NCI-H1417 (cell line): ENCODE measurements at regions not wholly inside any gene's neighbourhood (a gene's known extent, or its start where the extent isn't known, plus 50 kb on each side); places are given as distances from the start of the nearest gene placed in this dataset.
"Not testable (repeated sequence)": the region's sequence is repeated elsewhere in the genome, so short reads cannot be mapped to it uniquely, and the experiment has no call there.

Source experiments
- DNase-seq, 3 experiments: peaks; one replicate each; lab custom pipeline; 2025; lab: John Stamatoyannopoulos, UW

- no peak for DNase-seq
These were observed 52.3 kb upstream of the PTPN12 start for GRCh38 chr7:77484785-77485184.

DNA sequence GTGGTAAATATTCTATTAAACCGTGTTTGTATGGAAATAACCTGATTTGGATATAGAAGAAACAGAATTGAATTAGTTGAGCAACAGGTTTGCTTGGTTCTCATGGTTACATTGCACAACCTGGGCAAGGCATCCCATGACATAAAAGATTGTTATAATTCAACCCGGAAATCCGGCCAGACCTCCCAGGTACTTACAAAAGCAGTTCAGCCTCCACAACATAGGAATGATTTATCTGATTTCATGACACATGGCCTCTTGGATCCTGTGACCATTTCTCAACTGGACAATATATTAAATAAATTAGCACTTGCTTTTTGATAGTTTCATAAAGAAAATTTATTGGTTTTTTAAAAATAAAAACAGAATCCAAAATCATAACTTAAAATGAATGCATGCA, 55.1 kb upstream of the PTPN12 start:
- DNase-seq = peak in 1 of 3 experiments; percentile 28

DNA sequence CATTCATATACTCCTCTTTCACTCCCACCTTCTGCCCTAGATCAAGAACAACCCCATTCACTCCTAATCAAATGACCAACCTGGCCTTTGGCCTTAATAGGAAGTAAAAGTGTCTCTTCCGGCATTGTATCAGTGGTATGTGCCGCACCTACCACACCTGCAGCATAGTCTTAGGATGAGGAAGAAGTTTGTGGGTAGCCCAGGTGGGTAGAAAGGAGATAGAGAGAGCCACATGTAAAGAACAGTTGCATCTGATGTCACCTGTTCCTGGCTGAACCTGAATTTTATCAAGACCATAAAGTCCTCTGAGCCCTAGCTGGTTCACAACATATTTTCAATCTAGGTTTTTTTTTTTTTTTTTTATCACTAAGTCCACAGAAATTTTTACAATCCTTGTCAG, 55.5 kb upstream of the PTPN12 start:
- no peak for DNase-seq

DNA sequence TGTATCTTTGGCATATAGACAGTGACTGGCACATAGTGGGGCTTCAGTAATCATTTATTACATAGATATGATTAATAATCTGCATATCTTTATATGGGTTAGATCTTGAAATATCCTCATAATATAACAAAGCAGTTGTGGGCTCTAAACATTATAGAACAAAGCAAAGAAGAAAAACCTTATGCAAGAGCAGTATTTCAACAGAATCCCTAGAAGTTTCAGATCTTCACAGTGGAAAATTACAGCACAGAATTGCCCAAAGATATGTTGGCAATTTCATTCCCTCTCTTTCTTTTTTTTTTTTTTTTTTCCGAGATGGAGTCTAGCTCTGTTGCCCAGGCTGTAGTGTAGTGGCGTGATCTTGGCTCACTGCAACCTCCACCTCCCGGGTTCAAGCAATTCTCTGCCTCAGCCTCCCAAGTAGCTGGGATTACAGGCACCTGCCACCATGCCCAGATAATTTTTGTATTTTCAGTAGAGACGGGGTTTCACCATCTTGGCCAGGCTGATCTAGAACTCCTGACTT, 56.9 kb upstream of the PTPN12 start:
- DNase-seq = not testable (repeated sequence)

DNA sequence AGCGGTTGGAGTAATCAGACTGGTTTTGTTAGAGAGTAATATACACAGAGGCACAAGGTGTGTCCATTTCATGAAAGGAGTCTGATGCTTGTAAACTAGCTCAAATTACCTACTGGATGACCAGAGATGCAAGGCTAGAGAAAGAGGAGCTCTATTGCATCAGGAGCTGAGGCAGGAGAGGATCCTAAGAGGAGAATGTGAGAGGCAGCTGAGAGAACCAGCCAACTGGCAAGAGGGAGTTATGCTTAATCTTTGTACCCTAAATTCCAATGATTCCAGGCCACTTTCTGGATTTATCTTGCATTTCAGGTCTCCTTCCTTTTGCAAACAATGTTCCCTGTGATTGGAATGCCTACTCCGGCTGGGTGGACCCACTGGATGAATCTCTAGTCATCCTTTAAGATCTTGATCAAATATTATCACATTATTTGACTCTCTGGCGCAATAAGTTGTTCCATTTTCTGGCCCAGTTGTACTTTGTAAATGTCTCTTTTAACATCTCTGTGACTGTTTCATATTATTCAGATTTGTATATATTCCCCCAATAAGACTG, 57.5 kb upstream of the PTPN12 start:
- DNase-seq = peak in 1 of 3 experiments; percentile 39

GRCh38 chr7:77476871-77477270, 60.2 kb upstream of the PTPN12 start:
- no peak for DNase-seq

- DNase-seq = no peak
These were observed 59.0 kb upstream of the GSAP start for GRCh38 chr7:77475181-77475580.

GRCh38 chr7:77474756-77475155, 58.6 kb upstream of the GSAP start:
- DNase-seq = no peak

DNA sequence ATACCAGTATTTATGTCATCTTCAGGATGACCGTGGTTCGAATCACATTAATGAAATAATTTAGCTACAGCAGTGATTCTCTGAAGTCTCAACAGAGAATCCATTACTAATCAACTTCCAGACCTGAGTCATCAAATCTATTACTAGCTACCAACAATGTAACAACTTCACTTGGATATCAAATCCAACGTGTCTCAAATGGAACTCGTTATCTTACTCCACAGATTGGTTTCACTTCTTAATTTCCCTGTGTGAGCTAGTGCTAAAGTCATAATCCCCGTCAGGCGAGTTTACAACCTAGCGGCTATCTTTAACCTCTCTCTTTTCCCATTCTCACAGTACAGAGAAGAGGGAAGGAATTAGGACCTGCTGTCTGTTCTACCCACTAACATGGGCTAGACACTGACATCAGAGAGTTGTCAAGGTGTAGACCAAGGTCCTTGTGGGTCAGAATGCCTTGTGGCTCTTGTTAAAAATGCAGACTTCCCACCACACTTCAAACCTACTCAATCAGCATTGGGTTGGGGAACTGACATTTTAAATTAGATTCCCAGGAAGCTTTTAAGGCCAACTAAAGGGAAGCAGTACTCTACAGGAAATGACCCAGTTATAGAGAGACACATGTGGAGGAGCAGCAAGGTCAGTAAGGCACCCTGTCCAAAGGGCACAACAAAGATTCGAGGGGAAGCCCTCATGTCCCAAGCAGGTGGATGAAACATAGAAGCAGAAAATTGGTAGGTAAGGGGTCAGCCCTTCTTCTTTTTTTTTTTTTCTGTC, 57.3 kb upstream of the GSAP start:
- DNase-seq = no peak

DNA sequence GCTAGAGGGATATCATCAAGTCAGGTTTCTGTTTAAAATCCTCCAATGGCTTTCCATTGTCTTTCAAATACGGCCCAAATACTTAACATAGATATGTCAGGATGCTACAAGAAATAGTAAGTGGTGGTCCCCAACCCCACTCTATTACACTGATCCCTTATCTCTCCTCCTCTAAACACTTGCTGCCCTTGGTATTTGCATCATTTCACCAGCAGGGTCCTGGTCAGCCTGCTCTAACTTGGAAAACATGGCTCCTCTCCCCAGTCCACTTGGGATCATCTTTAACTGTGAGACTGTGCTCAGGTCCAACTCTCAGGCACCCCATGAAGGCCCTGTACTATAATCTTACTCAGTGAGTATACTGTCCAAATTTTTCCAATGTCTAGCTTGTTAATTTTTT, 53.8 kb upstream of the GSAP start:
- no peak for DNase-seq

DNA sequence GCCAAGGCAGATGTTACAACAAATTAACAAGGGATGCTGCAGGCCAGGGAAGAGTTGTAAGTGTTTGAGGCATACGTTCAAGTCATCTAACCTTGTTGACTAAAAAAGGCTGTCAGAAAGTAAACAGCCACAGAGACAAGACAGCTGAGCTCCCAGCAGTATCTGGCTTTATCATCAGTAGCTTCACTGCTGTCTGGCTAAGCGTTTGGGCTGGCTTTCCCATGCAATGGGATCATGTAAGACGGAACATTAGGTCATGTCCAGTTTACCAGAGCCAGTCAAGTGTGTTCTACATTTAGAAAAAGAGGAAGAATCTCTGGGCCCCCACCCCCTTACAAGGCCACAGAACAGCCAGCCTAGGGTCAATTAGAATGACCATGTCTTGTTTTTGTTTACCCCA, 51.3 kb upstream of the GSAP start:
- no peak for DNase-seq

DNA sequence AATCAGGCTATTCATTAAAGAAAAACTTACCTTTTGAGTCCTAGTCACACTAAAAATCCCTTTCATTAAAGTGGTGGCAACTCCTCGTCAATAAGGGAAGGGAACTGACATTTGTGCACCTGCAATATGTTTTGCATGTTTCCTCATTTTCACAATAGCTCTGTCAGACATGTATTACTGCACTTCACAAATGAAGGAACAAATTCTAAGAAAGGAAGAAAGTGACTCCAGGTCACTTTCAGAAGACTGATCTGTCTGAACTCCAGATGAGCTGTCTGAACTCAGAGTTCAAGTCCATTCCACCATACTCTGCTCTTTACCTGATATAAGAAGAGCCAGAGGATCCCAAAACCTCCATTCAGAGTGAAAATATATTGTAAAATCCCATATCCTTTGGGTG, 50.3 kb upstream of the GSAP start:
- DNase-seq = no peak
